Hematopoietic multipotent progenitor cell treated with erythropoietin and hydrocortisone succinate and interleukin-3 and kit ligand, for 8 days (in vitro differentiated cells): ENCODE measurements at regions not wholly inside any gene's neighbourhood (a gene's known extent, or its start where the extent isn't known, plus 50 kb on each side); places are given as distances from the start of the nearest gene placed in this dataset.

Experiments
- DNase-seq: peaks from one replicate; pipeline ENCODE4 v3.0.0-alpha.2; 2015

GRCh38 chr3:27865731-27866130, 143.6 kb upstream of the EOMES start:
- DNase-seq: no peak

GRCh38 chr3:27869152-27869551, 147.0 kb upstream of the EOMES start:
- DNase-seq: no peak

- no peak for DNase-seq
Observed at GRCh38 chr3:27877061-27878013, 155.2 kb upstream of the EOMES start.

GRCh38 chr3:27878014-27878383, 155.9 kb upstream of the EOMES start:
- no peak for DNase-seq

GRCh38 chr3:27880969-27881892, 159.1 kb upstream of the EOMES start:
- no peak for DNase-seq

- no peak for DNase-seq
Observed at GRCh38 chr3:27883266-27883665, 161.1 kb upstream of the EOMES start.

GRCh38 chr3:27885641-27886040, 163.5 kb upstream of the EOMES start:
- DNase-seq: no peak

GRCh38 chr3:27888562-27888961, 166.4 kb upstream of the EOMES start:
- DNase-seq: no peak

- DNase-seq: no peak
Observed at GRCh38 chr3:27889745-27890144, 167.6 kb upstream of the EOMES start.

- no peak for DNase-seq
Observed at GRCh38 chr3:27900316-27900715, 178.2 kb upstream of the EOMES start.

GRCh38 chr3:27903446-27903845, 181.3 kb upstream of the EOMES start:
- DNase-seq: no peak

GRCh38 chr3:27905625-27906024, 183.5 kb upstream of the EOMES start:
- no peak for DNase-seq

GRCh38 chr3:27907148-27907547, 185.0 kb upstream of the EOMES start:
- no peak for DNase-seq

GRCh38 chr3:27907929-27908328, 185.8 kb upstream of the EOMES start:
- no peak for DNase-seq

- no peak for DNase-seq
Observed at GRCh38 chr3:27910456-27910855, 188.3 kb upstream of the EOMES start.

GRCh38 chr3:27914199-27914598, 192.1 kb upstream of the EOMES start:
- peak; percentile 1 for DNase-seq

- no peak for DNase-seq
Observed at GRCh38 chr3:27923349-27924068, 201.4 kb upstream of the EOMES start.

- DNase-seq: no peak
Observed at GRCh38 chr3:27927882-27928281, 205.8 kb upstream of the EOMES start.

- DNase-seq: no peak
Observed at GRCh38 chr3:27930052-27930602, 208.0 kb upstream of the EOMES start.

- no peak for DNase-seq
Observed at GRCh38 chr3:27935492-27935891, 213.4 kb upstream of the EOMES start.

- DNase-seq: no peak
Observed at GRCh38 chr3:27939521-27939920, 217.4 kb upstream of the EOMES start.

- no peak for DNase-seq
Observed at GRCh38 chr3:27939940-27940339, 217.8 kb upstream of the EOMES start.

- DNase-seq: no peak
Observed at GRCh38 chr3:27943106-27943505, 221.0 kb upstream of the EOMES start.
